ENCODE measurements at regions not wholly inside any gene's neighbourhood (a gene's known extent, or its start where the extent isn't known, plus 50 kb on each side); places are given as distances from the start of the nearest gene placed in this dataset.
"Not testable (repeated sequence)": the region's sequence is repeated elsewhere in the genome, so short reads cannot be mapped to it uniquely, and the experiment has no call there.

DNA sequence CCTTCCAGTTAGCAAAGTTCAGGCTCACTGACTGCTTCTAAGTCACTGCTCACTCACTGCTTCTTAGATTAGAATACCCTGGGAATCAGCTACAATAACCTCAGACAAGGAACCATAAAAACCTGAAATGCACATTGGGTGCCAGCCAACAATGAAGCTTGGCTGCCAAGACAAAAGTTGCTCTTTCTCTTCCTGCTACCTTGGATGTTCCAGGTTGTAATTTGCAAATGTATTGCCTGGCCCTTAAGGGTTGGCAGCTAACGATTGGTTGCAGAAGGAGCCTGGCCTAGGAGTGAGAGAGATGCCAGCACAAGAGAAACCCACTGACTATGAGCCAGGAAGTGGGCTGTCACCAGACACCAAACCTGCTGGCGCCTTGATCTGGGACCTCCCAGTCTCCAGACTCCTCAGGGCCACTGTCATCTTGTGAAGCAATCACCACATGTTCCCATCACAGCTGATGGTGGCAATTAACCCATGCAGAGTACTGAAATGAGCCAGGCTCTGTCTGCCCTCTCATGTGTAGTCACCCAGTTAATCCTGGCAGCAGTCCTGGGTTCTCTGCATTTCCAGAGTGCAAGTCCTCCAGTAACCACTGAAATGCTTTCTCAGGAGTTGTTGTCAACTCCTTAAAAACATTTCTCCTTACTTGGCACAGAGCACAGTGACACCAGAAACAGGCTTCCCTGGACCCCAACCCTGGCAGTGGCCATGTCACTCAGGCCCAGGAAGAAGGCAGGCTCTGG lies 240.3 kb upstream of the NPAP1 start:
- not testable (repeated sequence) for TF ChIP-seq POLR2A (IDR thresholded peaks at IDR 0.05; ENCODE audit: low read length); RAD21 (conservative IDR thresholded peaks at IDR 0.05 in 1 of 2, IDR thresholded peaks at IDR 0.05 in 1 of 2); MAFK (IDR thresholded peaks at IDR 0.05; ENCODE audit: partially characterized antibody); PHF8 (IDR thresholded peaks at IDR 0.05; ENCODE audit: borderline replicate concordance, low read depth); RFX5 (IDR thresholded peaks at IDR 0.05); EP300 (IDR thresholded peaks at IDR 0.05)
- TF ChIP-seq, protein P1, sequence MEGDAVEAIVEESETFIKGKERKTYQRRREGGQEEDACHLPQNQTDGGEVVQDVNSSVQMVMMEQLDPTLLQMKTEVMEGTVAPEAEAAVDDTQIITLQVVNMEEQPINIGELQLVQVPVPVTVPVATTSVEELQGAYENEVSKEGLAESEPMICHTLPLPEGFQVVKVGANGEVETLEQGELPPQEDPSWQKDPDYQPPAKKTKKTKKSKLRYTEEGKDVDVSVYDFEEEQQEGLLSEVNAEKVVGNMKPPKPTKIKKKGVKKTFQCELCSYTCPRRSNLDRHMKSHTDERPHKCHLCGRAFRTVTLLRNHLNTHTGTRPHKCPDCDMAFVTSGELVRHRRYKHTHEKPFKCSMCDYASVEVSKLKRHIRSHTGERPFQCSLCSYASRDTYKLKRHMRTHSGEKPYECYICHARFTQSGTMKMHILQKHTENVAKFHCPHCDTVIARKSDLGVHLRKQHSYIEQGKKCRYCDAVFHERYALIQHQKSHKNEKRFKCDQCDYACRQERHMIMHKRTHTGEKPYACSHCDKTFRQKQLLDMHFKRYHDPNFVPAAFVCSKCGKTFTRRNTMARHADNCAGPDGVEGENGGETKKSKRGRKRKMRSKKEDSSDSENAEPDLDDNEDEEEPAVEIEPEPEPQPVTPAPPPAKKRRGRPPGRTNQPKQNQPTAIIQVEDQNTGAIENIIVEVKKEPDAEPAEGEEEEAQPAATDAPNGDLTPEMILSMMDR (IDR thresholded peaks at IDR 0.05) = not testable (repeated sequence)
- TF ChIP-seq, protein P2, sequence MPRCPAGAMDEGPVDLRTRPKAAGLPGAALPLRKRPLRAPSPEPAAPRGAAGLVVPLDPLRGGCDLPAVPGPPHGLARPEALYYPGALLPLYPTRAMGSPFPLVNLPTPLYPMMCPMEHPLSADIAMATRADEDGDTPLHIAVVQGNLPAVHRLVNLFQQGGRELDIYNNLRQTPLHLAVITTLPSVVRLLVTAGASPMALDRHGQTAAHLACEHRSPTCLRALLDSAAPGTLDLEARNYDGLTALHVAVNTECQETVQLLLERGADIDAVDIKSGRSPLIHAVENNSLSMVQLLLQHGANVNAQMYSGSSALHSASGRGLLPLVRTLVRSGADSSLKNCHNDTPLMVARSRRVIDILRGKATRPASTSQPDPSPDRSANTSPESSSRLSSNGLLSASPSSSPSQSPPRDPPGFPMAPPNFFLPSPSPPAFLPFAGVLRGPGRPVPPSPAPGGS (IDR thresholded peaks at IDR 0.05) = not testable (repeated sequence)
- TF ChIP-seq, protein P3, sequence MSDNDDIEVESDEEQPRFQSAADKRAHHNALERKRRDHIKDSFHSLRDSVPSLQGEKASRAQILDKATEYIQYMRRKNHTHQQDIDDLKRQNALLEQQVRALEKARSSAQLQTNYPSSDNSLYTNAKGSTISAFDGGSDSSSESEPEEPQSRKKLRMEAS (IDR thresholded peaks at IDR 0.05) = not testable (repeated sequence)
